ENCODE measurements at regions not wholly inside any gene's neighbourhood (a gene's known extent, or its start where the extent isn't known, plus 50 kb on each side); places are given as distances from the start of the nearest gene placed in this dataset.

GRCh38 chr4:167290678-167291077 lies 56.4 kb upstream of the SPOCK3 start:
- no peak for DNase-seq

- no peak for DNase-seq
Measured at GRCh38 chr4:167308876-167309275, 74.6 kb upstream of the SPOCK3 start.

GRCh38 chr4:167321299-167321698 lies 87.0 kb upstream of the SPOCK3 start:
- DNase-seq, result no peak

GRCh38 chr4:167339781-167340180 lies 105.5 kb upstream of the SPOCK3 start:
- DNase-seq, result no peak

GRCh38 chr4:167359711-167360110 lies 125.4 kb upstream of the SPOCK3 start:
- DNase-seq, result no peak

GRCh38 chr4:167379076-167379835 lies 145.0 kb upstream of the SPOCK3 start:
- DNase-seq, result no peak

GRCh38 chr4:167380964-167381363 lies 146.7 kb upstream of the SPOCK3 start:
- no peak for DNase-seq

- DNase-seq, result no peak
Measured at GRCh38 chr4:167383291-167383690, 149.0 kb upstream of the SPOCK3 start.

- no peak for DNase-seq
Measured at GRCh38 chr4:167397586-167397985, 163.3 kb upstream of the SPOCK3 start.

- no peak for DNase-seq
Measured at GRCh38 chr4:167399201-167399600, 164.9 kb upstream of the SPOCK3 start.

GRCh38 chr4:167406181-167406580 lies 171.9 kb upstream of the SPOCK3 start:
- no peak for DNase-seq

GRCh38 chr4:167415461-167415860 lies 181.2 kb upstream of the SPOCK3 start:
- DNase-seq, result no peak

- no peak for DNase-seq
Measured at GRCh38 chr4:167419468-167420140, 185.3 kb upstream of the SPOCK3 start.

- DNase-seq, result no peak
Measured at GRCh38 chr4:167421201-167421600, 186.9 kb upstream of the SPOCK3 start.

GRCh38 chr4:167424341-167425256 lies 190.3 kb upstream of the SPOCK3 start:
- DNase-seq, result no peak

- no peak for DNase-seq
Measured at GRCh38 chr4:167428156-167428555, 193.9 kb upstream of the SPOCK3 start.

GRCh38 chr4:167431371-167431770 lies 197.1 kb upstream of the SPOCK3 start:
- no peak for DNase-seq

GRCh38 chr4:167435786-167436185 lies 201.5 kb upstream of the SPOCK3 start:
- DNase-seq, result no peak

GRCh38 chr4:167443841-167444240 lies 209.5 kb upstream of the SPOCK3 start:
- DNase-seq, result no peak

GRCh38 chr4:167452922-167453430 lies 218.7 kb upstream of the SPOCK3 start:
- DNase-seq, result no peak

GRCh38 chr4:167456619-167457018 lies 222.3 kb upstream of the SPOCK3 start:
- DNase-seq, result no peak

GRCh38 chr4:167469436-167469835 lies 235.1 kb upstream of the SPOCK3 start:
- no peak for DNase-seq

GRCh38 chr4:167475951-167476350 lies 241.7 kb upstream of the SPOCK3 start:
- no peak for DNase-seq

All from NCI-H1694 (cell line).